Ovary (tissue), 7 donors: ENCODE measurements at regions not wholly inside any gene's neighbourhood (a gene's known extent, or its start where the extent isn't known, plus 50 kb on each side); places are given as distances from the start of the nearest gene placed in this dataset.
"Not testable (repeated sequence)": the region's sequence is repeated elsewhere in the genome, so short reads cannot be mapped to it uniquely, and the experiment has no call there.

Experiments
- DNase-seq, 5 donors: peaks; one replicate each; pipeline ENCODE4 v3.0.0-alpha.2; 2019 to 2020
- H3K27ac ChIP-seq, 2 donors: fragments of 200-600 bp; one replicate each; pipeline versions ENCODE4 v1.5.1 to v1.8.0; 2019 to 2022
- H3K27me3 ChIP-seq: fragments of 200-600 bp; one replicate; pipeline ENCODE4 v1.8.0; 2022
- H3K36me3 ChIP-seq: fragments of 200-600 bp; sonication (generic); one replicate; pipeline ENCODE4 v1.5.1; 2019
- H3K4me1 ChIP-seq: one replicate; pipeline ENCODE4 v1.8.1; 2013; ENCODE audit warnings: mild to moderate bottlenecking, moderate library complexity; ENCODE audit not compliant: insufficient read depth
- H3K4me3 ChIP-seq: fragments of 200-600 bp; sonication (generic); one replicate; pipeline ENCODE4 v1.5.1; 2017
- H3K9me3 ChIP-seq, 2 donors: fragments of 200-600 bp in 1 of 2; sonication (generic) in 1 of 2; one replicate each; pipeline versions ENCODE4 v1.5.1 to v1.8.1; 2013 to 2019; ENCODE audit warnings: mild to moderate bottlenecking in 1 of 2, moderate library complexity in 1 of 2
- CTCF ChIP-seq, 3 donors: fragments of 450-650 bp in 2 of 3; fragments of 200-600 bp in 1 of 3; IDR thresholded peaks; one replicate each; pipeline versions ENCODE4 v1.5.1 to v1.8.0; 2016 to 2022; ENCODE audit warnings: antibody characterized with exemption in 3 of 3, mild to moderate bottlenecking in 1 of 3
- EP300 ChIP-seq: sonication (generic); formaldehyde crosslinking; IDR thresholded peaks from one replicate; pipeline ENCODE4 v1.6.1; 2017; ENCODE audit warnings: antibody characterized with exemption
- POLR2A ChIP-seq: fragments of 450-650 bp; IDR thresholded peaks from one replicate; pipeline ENCODE4 v1.6.1; 2017; ENCODE audit warnings: antibody characterized with exemption, mild to moderate bottlenecking, moderate library complexity
- WGBS, 3 donors: extraction: QIAGEN DNeasy Blood & Tissue Kit in 1 of 3; methylation state at CpG; one replicate each; pipeline versions ENCODE4 v1.1.5 to v1.1.7; 2013 to 2017; 5-methylcytosine and 5-hydroxymethylcytosine counted together
- intact Hi-C, 4 donors: fragments of 100-400 bp; cut with DNase I; formaldehyde crosslinking; loops; one replicate each; pipeline versions ENCODE4 v1.11.0 to v1.15.1; 2022 to 2023
- donor health status: DM: no; HTN: no; CAD: no; lungs with moderate emphysema.
- donor health status: DM: no; HTN: no; CAD: no.
- donor health status: Bipolar disorder and iron deficiency.
- donor health status: DM: no; HTN: no; CAD: no.
- donor health status: DM: yes; HTN: yes; CAD: no.

- no peaks in the 10 kb centered on the region for H3K27me3 ChIP-seq
- H3K4me1 ChIP-seq = no peaks in the 10 kb centered on the region
- no peak for DNase-seq
- no peaks in the 10 kb centered on the region for H3K9me3 ChIP-seq
- TF ChIP-seq EP300 = no peak
- no peak for TF ChIP-seq CTCF (IDR thresholded peaks at IDR 0.05)
- no peak for TF ChIP-seq POLR2A
- H3K27ac ChIP-seq = no peak overlapping the region
- H3K4me3 ChIP-seq = no peak overlapping the region
- intact Hi-C loops = no loop called here
- H3K36me3 ChIP-seq = no peaks in the 10 kb centered on the region
Observed at GRCh38 chr5:148887123-148887881, 60.9 kb downstream of the ADRB2 start.

- H3K4me1 ChIP-seq, H3K27ac ChIP-seq, H3K9me3 ChIP-seq, DNase-seq, H3K36me3 ChIP-seq, H3K4me3 ChIP-seq, intact Hi-C loops, H3K27me3 ChIP-seq: not testable (repeated sequence)
- 83 to 85% (median 84%) methylated on average over 5 of the region's 5 CpGs for whole genome bisulfite sequencing, 3 donors
Observed at GRCh38 chr5:148889936-148890335, 63.5 kb downstream of the ADRB2 start.

- H3K36me3 ChIP-seq, H3K27ac ChIP-seq, intact Hi-C loops, H3K4me3 ChIP-seq, H3K4me1 ChIP-seq, DNase-seq, H3K27me3 ChIP-seq, H3K9me3 ChIP-seq: not testable (repeated sequence)
- WGBS, 3 donors = 90 to 92% (median 91%) methylated on average over 1 of the region's 1 CpG
Observed at GRCh38 chr5:148895441-148895840, 69.0 kb downstream of the ADRB2 start.

GRCh38 chr5:148897842-148898241, 71.4 kb downstream of the ADRB2 start:
- 67 to 78% (median 68%) methylated on average over 9 of the region's 9 CpGs for WGBS, 3 donors
- H3K36me3 ChIP-seq = no peaks in the 10 kb centered on the region
- intact Hi-C loops = no loop called here
- no peaks in the 10 kb centered on the region for H3K27me3 ChIP-seq
- no peak for TF ChIP-seq EP300
- TF ChIP-seq CTCF (IDR thresholded peaks at IDR 0.05) = no peak
- TF ChIP-seq POLR2A = no peak
- no peaks in the 10 kb centered on the region for H3K9me3 ChIP-seq
- no peak overlapping the region for H3K27ac ChIP-seq
- no peak for DNase-seq
- no peaks in the 10 kb centered on the region for H3K4me1 ChIP-seq
- H3K4me3 ChIP-seq = no peak overlapping the region

GRCh38 chr5:148898413-148899075, 72.1 kb downstream of the ADRB2 start:
- no peak overlapping the region for H3K4me3 ChIP-seq
- no peaks in the 10 kb centered on the region for H3K4me1 ChIP-seq
- H3K36me3 ChIP-seq = no peaks in the 10 kb centered on the region
- no peaks in the 10 kb centered on the region for H3K9me3 ChIP-seq
- H3K27me3 ChIP-seq = no peaks in the 10 kb centered on the region
- TF ChIP-seq CTCF (IDR thresholded peaks at IDR 0.05) (no peak), POLR2A (no peak), EP300 (no peak)
- intact Hi-C loops = no loop called here
- DNase-seq = no peak
- WGBS, 3 donors = 85 to 94% (median 88%) methylated on average over 2 of the region's 2 CpGs
- no peak overlapping the region for H3K27ac ChIP-seq
